Ramos (cell line): ENCODE measurements at regions not wholly inside any gene's neighbourhood (a gene's known extent, or its start where the extent isn't known, plus 50 kb on each side); places are given as distances from the start of the nearest gene placed in this dataset.

Source experiments
- in situ Hi-C: fragments of 300-500 bp; cut with MboI; formaldehyde crosslinking; loops from one replicate; pipeline ENCODE4 v1.14.3; 2022; ENCODE audit warnings: low sequenced_read_pairs; ENCODE audit not compliant: unreplicated experiment

DNA sequence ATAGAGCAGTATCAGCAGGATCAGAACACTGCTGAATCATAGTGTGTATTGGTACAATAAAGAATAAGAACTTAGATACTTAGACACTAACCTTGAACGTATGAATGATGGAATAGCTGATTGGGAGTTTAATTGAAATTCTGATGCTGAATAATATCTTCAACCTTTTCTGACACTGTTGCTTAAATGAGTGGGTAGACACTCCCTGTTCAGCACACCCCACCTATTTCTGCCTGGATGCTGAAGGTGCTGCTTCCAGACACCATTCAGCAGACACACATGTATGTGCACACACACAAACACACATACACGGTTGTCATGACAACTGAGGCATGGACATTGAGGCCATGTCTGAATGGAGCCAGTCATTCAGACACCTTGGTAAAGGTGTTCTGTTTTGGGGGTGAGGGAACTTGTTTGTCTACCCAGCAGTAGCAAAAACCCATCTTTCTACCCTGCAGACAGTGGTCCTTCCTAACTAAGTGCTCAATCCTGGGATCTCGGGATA, 54.3 kb downstream of the TMEM215 start:
- in situ Hi-C loops, result no loop called here

DNA sequence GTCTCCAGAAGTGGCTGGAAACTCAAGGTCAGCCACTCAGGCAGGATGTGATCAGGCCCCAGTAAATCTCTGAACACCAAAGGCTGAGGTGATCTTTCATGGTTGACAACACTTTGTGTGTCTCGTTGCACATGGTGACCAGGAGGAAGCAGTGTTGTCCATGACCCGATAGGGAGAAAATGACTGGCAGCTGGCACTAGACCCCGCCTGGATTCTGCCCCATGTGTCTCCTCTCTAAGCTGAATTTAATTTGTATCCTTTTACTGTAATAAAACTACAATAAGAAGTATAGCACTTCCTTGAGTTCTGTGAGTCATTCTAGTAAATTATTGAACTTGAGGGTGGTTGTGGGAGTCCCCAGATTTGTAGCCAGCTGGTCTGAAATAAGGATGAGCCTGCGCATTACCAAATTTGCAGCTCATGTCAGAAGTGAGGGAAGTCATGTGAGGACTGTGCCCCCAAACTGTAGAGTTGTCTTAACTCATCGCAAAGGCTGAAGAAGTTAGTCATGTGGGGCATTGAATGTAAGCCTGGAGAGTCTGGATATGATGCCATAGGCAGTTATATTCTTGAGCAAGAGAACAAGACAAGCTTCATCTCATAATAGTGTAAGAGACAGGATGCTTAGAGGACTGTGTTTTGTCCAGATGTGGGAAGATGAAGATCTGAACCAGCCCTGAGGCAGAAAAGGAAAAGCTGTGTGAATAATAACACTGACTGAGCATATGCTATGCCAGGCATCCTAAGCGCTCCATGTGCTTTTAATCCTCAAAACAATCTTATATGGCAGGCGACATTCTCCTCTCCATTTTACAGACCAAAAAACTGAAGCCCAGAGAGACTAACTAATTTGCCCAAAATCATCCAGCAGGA, 55.9 kb downstream of the TMEM215 start:
- in situ Hi-C loops, result no loop called here

DNA sequence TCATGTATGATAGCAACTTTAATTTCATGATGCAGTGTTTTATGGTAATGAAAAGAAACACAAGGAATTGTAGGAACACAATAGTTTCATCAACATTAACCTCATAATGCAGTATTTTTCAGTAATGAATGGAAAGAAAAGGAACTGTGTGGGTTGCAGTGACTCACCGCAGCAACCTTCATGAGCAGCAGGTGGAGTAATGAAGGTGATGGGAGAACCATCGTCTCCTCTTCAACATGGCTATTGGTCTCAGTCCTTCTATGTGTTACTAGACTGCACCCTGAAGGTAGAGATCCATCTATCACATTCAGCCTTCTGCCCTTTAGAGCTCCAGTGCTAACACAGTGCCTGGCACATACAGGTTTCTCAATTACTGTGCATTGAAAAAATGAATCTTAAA, 58.0 kb downstream of the TMEM215 start:
- in situ Hi-C loops, result no loop called here

DNA sequence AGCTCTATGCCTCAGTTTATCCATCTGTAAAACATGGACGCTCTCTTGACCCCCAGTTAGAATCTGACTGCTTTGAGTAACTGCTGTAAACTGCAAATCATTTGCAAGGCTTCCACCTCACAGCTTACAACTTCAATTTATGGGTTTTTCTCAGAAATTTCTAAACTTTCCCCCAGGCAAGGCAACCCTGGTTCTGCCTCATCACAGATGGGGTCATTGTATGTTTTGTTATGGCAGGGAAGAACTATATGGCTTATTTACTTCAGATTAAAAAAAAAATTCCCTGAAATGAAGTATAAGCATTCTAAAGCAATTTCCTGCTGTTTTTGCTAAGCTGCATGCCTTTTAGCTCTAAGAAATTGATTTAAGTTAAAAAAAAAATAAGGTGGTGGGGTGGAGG, 60.0 kb downstream of the TMEM215 start:
- in situ Hi-C loops, result no loop called here

DNA sequence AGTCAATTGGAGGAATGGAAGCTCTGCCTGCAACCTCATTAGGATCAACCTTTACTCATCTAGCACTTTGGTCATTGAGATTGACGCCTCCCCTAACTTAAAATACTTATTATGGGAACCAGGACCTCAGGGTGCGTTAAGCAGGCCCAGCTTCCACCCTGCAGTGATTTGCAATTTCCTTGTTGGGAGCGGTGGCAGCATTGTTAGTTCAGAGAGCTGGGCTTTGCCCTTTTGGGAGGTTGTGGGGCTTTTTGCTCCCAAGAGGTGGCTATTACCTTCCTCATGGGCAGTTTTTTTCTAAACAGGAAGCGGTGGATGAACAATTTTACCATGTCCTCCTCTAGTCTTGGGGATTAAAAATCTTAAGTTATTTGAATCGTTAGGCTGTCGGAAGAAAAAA, 60.9 kb downstream of the TMEM215 start:
- in situ Hi-C loops, result no loop called here

DNA sequence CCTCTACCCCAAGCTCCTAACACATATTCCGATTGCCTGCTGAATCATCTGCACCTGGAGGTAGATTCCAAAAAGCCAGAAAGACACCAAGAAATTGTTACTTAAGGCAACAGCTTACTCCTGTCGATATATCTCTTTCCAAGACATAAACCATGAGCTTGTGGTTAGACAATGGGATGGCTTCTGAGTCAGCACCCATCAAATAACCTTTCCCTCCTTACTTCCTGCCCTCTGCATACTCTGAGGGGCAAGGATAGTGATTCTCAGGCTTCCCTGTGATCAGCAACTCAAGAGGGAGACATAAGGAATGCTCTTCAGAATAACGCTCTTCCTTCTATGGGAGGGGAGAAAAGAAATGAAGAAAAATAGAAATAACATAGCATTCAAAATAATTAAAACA, 70.9 kb downstream of the TMEM215 start:
- in situ Hi-C loops, result loop anchor here (10.0 kb wide), 1 partner anchor 59 kb away; no protein-coding TSS in a partner anchor

DNA sequence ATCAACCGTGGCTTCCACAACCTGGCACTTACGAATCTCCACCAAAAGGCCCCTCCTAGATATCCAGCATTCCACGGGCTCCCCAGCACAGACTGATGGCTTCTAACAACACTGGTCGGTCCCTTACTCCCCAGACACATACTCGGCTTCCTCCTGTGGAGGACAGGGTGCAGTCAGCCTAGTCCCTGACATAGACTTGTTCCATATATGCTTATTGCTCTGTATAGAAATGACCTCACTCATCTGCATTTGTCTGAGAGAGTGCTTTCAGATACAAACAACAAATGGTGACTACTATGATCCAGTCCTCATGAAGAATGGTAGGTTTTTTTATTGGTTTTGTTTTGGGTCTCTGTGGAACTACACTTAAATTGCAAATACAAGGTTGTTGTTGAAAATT, 72.4 kb downstream of the TMEM215 start:
- in situ Hi-C loops, result loop anchor here (10.0 kb wide), 1 partner anchor 61 kb away; no protein-coding TSS in a partner anchor

DNA sequence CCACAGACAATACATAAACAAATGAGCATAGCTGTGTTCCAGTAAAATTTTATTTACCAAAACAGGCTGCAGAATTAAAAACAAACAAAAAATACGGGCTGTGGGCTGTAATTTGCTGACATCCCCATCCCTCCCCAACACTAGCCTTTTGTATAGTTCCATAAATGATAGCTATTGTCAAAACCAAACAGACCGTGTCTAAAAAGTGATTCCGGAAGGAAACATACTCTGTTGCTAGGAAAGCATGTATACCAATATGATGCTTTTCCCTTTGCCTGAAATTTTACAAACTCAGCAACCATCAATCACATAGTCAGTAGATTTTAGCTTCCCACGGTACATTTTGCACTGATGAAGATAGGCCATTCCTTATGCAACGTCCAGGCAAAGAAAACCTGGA, 80.0 kb downstream of the TMEM215 start:
- in situ Hi-C loops, result no loop called here

DNA sequence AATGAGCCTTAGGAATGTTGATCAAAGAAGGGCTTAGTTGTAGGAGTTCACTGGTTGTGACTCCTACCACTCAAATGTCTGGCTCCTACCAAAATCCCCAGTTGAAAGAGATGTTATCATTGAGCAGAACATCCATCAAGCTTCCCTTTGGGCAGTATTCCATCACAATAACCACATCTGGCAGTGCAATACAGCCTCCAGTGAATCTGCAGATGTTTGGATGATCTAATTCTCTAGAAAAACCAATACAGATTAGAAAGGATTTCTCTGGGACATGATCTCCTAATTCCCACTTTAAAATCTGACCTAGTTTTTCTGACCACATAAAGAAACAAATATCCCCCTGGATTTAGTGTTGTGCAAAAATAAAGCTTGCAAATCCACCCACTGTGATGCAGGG, 81.6 kb downstream of the TMEM215 start:
- in situ Hi-C loops, result no loop called here

DNA sequence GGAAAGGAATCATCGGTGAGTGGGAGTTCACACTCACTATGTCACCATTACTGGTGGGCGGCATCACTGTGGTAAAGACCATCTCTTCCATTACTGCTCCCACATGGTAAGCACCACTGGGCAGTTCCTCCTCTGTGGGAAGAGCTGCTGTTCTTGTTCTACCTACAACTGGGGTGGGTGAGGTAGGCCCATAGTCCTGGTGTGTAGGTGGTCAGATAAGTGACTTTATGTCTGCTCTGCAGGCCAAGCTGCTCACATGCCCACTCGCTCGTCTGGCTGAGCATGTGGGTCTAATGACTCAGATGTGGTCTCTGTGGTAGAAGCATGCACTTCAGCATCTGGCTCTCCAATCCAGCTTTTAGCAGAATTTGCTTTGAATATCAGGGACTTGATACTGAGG, 82.9 kb downstream of the TMEM215 start:
- in situ Hi-C loops, result no loop called here

DNA sequence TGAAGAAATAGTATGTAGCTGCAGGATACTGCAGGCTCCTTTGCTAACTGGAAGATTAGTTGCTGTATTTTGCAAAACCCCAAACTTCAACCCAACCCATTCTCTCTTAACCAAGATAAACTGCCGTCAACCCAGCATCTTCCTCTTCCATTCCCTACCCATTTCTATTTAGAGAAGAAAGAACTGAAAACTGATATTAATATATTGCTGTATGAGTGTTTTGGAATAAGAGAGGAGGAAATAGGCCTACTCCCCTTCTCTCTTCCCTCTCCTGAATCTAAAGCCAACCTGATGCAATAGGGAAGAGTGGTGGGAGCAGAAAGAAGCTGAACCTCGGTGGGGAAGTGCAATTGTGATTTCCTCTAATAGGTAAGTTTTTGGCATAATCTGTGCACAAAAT, 83.7 kb downstream of the TMEM215 start:
- in situ Hi-C loops, result no loop called here

DNA sequence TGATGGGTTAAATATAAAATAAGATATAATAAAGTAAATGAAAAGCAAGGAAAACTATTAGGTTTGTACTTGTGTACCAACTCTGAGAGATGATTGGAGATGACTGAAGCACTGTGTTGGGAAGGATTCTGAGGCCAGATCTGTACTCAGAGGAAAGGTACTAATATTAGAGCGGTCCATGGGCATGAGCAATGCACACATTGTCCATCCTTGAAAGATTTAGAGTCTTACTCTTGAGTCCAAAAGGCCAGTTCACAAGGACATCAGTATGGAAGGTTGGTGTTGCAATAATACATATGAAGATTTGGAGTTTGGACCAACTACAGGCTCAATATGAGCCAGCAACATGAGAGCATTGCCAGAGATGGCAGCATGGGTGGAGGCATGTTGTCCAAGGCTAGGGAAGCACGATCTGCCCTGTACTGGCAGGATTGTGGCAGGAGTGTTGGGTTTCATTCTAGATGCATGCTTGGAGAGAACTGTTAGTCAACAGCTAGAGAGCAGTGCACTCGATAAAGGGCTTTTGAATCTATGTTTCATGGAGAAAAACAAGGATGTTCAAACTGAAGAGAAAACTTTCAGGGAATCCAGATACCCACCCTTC, 84.4 kb downstream of the TMEM215 start:
- in situ Hi-C loops, result no loop called here

DNA sequence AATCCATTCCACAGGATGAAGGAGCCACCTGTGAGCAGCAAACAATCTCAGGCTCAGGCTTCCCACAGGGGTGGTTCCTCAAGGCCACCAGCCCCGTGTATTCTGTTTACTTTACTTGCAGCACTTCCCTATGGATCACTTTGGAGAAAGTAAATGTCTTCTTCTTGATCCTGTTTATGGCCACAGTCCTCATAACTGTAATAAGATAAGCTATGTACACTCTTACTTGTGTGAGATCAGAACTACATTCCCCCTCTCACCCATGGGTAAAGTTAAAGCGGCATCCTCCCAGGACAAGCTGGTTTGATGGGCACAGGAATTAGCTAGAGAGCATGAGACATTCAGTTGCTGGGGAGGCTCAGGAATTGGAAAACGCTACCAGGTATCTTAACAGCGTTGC, 86.1 kb downstream of the TMEM215 start:
- in situ Hi-C loops, result no loop called here

DNA sequence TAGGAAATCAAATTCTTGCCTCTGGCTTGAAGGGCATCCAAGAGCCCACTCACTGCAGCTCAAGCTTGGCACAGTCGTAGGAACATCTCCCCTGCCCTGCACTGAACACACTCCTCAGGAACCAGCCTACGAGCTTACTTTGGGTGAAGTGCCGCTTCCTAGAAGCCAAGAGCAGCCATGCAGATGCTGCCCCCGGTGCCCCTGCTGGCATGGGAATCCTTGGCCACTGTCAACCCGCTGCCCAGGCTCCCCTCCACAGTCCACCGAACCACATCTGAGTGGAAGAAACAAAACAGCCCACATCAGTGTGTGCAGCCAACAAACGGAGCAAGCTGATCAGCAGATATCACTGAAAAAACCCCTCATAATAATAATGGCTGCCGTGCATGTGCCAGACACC, 89.8 kb downstream of the TMEM215 start:
- in situ Hi-C loops, result no loop called here

DNA sequence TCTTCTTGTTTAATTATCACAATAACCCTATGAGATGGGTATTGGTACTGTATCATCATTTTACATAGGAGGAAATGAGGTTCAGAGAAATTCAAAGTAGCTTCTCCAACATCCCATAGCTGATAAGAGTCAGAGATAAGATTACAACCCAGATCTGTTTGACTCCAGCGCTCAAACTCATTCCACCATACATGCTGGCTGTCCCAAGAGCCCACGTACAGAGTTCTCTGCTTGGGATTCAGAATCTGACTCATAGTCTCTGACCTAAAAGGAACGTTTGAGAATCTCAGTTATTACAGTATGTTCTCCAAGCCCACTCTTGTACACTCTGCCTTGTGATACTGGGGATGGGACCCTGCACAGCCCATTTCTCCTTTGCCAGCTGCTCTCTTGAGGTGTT, 90.2 kb downstream of the TMEM215 start:
- in situ Hi-C loops, result no loop called here

DNA sequence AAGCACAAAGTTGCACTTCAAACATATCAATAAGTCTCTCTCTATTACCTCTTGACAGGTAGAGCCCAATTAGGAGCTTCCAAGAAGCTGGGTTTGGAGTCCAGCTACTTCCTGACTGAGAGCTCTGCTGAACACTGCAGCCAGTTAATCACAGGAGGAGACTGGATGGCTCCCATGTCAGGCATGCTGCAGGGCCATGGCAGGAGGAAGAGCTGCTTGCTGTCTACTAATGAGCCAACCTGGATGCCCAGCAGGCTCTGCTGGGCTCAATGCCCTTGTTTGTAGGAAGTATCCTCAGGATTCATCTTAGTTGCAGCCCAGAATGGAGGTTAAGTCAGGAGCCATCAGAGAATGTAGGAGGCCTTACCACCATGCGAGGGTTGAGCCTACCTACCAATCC, 91.9 kb downstream of the TMEM215 start:
- in situ Hi-C loops, result no loop called here

DNA sequence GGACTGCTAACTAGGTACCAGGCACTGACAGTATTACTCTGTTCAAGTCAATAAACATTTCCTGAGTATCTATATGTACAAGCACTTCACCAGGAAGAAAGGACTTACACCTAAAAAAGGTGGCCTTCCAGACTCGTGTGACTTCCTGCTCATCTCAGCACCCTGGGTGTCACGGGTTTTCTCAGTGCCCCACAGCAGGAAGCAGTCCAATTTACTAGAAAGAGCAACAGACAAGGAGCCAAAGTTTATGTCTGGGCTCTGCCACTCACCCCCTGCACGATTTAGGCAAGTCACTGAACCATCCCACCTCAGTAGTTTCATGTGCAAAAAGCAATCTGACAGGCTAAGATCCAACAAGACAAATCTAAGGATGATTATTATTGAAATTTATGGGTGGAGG, 92.4 kb downstream of the TMEM215 start:
- in situ Hi-C loops, result no loop called here

DNA sequence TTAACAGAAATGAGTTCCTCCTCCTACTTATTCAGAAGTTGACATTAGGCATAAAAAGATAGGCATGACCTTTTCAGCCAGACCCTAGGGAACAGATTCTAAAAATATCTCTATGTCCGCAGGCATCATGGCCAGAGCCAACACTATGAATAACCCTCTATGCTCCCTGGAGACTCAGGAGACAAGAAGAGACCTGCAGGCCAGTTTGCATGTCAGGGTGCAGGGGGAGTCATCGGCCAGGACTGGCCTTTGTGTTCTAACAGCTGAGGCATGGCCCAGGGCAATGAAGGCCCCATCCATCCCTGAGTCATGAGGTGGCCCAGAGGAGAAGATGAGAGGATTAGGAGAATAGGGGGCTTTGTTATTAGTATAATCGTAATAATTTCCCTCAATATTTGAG, 93.8 kb downstream of the TMEM215 start:
- in situ Hi-C loops, result no loop called here

DNA sequence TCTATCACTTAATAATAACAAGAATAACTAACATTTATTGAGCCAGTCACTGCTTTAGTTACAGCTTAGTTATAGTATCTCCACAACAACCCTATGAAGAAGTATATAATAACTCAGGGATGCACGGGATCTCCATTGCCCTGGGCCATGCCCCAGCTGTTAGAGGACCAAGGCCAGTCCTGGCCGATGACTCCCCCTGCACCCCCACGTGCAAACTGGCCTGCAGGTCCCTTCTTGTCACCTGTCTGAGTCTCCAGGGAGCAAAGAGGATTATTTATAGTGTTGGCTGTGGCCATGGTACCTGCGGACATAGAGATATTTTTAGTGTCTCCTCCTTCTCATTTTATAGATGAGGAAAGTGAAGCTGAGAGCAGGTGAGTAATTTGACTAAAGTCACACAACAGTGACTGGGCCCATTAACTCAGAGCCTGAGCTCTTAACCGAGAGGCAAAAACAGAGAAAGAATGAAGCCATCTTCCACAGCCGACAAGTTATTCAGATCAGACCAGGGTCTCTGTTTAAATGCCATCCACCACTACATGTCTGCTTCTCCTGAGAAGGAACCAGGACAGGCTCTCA, 94.4 kb downstream of the TMEM215 start:
- in situ Hi-C loops, result no loop called here

DNA sequence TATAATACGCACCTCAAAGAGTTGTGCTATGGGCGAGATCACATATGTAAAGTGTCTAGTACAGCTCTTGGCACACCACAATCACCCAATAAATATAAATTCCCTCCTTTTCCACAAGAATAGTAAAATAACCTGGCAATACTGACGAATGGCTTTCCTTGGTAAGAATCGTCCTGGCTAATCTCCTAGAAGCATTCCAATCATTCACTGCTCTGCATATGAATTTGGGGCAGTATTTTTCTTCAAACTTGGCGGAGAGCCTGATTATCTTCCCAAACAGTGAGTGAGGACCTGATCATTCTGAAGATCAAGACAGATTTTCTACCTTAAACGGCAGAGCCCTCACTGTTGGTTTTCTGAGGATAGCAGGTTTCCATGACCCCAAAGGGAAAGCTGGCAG, 96.0 kb downstream of the TMEM215 start:
- in situ Hi-C loops, result no loop called here

DNA sequence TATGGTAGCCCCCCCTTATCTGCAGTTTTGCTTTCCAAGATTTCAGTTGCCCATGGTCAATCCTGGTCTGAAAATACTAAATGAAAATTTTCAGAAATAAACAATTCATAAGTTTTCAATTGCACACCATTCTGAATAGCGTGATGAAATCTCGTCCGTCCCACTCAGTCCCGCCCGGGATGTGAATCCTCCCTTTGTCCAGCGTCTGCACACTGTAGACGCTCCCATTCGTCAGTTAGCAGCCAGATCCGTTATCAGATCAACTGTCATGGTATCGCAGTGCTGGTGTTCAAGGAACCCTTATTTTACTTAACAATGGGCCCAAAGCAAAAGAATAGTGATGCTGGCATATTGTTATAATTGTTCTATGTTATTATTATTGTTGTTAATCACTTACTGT, 98.6 kb downstream of the TMEM215 start:
- in situ Hi-C loops, result no loop called here
